22Rv1 (cell line): ENCODE measurements at regions not wholly inside any gene's neighbourhood (a gene's known extent, or its start where the extent isn't known, plus 50 kb on each side); places are given as distances from the start of the nearest gene placed in this dataset.

Experiments used
- H3K27ac ChIP-seq: fragments of 450-650 bp; 2 replicates; pipeline ENCODE4 v1.5.1; 2017
- CTCF ChIP-seq: fragments of 450-650 bp; IDR thresholded peaks from 2 replicates; pipeline ENCODE4 v1.5.1; 2017; ENCODE audit warnings: mild to moderate bottlenecking
- ZFX ChIP-seq: fragments of 450-650 bp; IDR thresholded peaks from 2 replicates; pipeline ENCODE4 v1.6.1; 2017; ENCODE audit warnings: antibody characterized with exemption, borderline replicate concordance

DNA sequence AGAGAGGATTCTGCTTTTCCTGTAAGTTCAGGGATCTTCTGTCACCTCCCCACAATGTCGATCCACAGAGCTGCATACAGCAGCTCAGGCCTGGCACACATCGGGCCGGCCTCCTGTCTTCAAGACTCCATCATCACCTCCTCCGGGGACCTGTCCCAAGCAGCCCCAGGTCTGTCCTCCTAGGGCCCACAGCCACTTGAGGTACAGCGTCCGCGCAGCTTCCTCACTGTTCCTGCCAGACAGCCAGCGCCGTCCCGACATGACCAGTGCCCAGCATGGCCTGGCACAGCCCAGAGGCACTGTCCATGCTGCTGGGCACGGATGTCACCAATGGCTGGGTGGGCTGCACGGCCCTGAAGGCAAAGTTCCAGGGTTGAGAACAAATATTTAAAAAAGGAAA is 101.6 kb downstream of the DLL1 start:
- TF ChIP-seq CTCF (no peak), ZFX (no peak)
- no peak overlapping the region for H3K27ac ChIP-seq

- no peak overlapping the region for H3K27ac ChIP-seq
- TF ChIP-seq ZFX (no peak), CTCF (no peak)
These were observed 102.3 kb downstream of the DLL1 start for GRCh38 chr6:170188571-170189001.

- TF ChIP-seq ZFX, result no peak
- TF ChIP-seq CTCF, result no peak
- no peak overlapping the region for H3K27ac ChIP-seq
These were observed 103.0 kb downstream of the DLL1 start for GRCh38 chr6:170187669-170188566.

DNA sequence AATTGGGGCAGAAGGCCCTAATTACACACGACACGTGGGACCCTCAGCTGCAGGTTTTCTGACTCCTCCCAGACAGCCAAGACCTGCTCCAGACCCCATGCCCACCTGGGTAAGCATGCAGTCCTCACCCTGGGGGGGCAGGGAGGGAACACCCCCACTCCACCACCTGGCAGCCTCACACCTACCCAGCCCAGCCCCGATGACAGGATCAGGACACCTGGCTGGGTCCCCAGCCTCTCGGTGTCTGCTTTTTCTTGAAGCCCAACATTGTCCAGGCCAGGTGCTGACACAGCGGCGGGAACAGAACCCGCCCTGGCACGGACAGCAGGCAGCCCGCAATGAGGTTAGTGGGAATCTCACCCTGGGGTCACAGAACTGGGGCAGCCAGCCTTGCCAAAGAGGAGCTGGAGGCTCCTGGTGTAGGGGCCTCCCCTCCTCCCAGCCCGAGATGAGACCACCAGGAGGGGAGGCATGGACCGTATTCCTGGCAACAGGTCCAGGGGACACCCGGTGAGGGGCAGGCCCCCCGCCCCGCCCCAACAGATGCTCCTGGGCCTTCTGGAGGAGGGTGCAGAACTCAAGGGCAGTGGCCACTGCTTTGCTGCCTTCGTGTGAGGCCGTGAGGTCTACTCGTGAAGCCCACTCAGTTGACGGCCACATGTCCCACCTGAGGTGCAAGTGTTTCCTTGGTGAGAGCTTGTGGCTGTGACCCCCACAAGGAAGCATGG is 103.8 kb downstream of the DLL1 start:
- TF ChIP-seq CTCF (no peak), ZFX (no peak)
- no peak overlapping the region for H3K27ac ChIP-seq

- H3K27ac ChIP-seq, result no peak overlapping the region
- no peak for TF ChIP-seq ZFX
- no peak for TF ChIP-seq CTCF
These were observed 104.6 kb downstream of the DLL1 start for GRCh38 chr6:170186006-170186935.

DNA sequence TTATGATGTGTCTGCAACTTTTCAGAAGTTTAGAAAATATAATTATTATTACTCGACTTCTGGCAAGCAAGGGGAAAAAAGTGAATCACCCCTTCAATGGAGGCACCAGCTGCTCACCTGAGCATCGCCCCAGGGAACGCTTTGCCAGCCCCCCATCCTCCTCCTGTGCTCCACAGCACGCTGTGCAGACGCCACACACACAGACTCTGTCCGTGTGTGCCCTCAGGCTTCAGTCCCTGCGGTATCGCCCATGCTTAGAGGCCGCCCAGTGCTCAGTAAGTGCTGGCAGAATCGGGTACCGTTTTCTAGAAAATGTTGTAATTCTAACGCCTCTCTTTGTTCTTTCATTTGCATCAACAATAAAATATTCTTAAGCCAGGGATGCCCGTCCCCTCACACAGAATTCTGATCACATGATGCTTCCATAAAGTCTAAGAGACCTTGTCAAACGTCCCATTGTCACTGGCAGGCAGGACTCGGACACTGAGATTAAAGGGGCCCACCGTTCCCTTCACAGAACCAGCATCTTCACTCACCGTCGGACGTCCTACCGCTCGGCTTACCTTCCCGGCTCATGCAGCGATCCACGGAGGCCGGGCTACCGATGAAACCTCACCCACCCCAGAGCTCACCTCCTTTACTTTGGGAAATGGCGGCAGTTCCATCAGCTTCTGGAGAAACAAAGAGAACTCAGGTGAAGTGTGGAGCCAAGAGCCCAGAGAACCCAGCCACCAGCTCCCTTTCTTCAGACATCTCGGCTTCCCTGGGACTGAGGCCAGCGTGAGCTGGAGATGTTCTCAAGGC is 105.5 kb downstream of the DLL1 start:
- TF ChIP-seq CTCF (no peak), ZFX (no peak)
- no peak overlapping the region for H3K27ac ChIP-seq
